Kidney (tissue), 13 donors: ENCODE measurements at regions not wholly inside any gene's neighbourhood (a gene's known extent, or its start where the extent isn't known, plus 50 kb on each side); places are given as distances from the start of the nearest gene placed in this dataset.

Experiments
- DNase-seq, 5 donors: peaks; one replicate each; pipeline ENCODE4 v3.0.0-alpha.2; 2013 to 2020
- FAIRE-seq: peaks from 2 replicates; lab custom pipeline; 2012; peaks lifted over from hg19 to GRCh38; lab: Jason Lieb, UNC
- H3K27ac ChIP-seq, 2 donors: one replicate each; pipeline ENCODE4 v1.7.0; 2013; ENCODE audit warnings: low read depth in 2 of 2, low read length in 2 of 2, inconsistent platforms in 1 of 2
- H3K27me3 ChIP-seq: one replicate; pipeline ENCODE4 v1.7.1; 2013; ENCODE audit warnings: low read length, inconsistent platforms; ENCODE audit not compliant: control insufficient read depth, insufficient read depth
- H3K36me3 ChIP-seq, 3 donors: one replicate each; pipeline versions ENCODE4 v1.7.0 to v1.7.1; 2013; ENCODE audit warnings: low read length in 3 of 3, control low read depth in 1 of 3, inconsistent platforms in 1 of 3; ENCODE audit not compliant: insufficient read depth in 3 of 3, control insufficient read depth in 2 of 3
- H3K4me1 ChIP-seq, 3 donors: one replicate each; pipeline versions ENCODE4 v1.7.0 to v1.7.1; 2013; ENCODE audit warnings: low read length in 3 of 3, inconsistent platforms in 1 of 3, low read depth in 1 of 3; ENCODE audit not compliant: control insufficient read depth in 2 of 3, insufficient read depth in 2 of 3
- H3K4me3 ChIP-seq, 3 donors: one replicate each; pipeline versions ENCODE4 v1.7.0 to v1.8.1; 2013; ENCODE audit warnings: low read length in 3 of 3, control low read depth in 1 of 3, inconsistent platforms in 1 of 3
- H3K9ac ChIP-seq, 3 donors: one replicate each; pipeline versions ENCODE4 v1.7.0 to v1.7.1; 2013; ENCODE audit warnings: low read length in 3 of 3, control low read depth in 1 of 3, inconsistent platforms in 1 of 3
- H3K9me3 ChIP-seq, 3 donors: one replicate each; pipeline versions ENCODE4 v1.7.0 to v1.7.1; 2013; ENCODE audit warnings: low read length in 3 of 3, control low read depth in 1 of 3, inconsistent platforms in 1 of 3; ENCODE audit not compliant: control insufficient read depth in 2 of 3, insufficient read depth in 1 of 3
- CTCF ChIP-seq: IDR thresholded peaks from 3 replicates; pipeline ENCODE4 v1.5.1; 2012; ENCODE audit warnings: mild to moderate bottlenecking, moderate library complexity, borderline replicate concordance; ENCODE audit not compliant: insufficient read depth; ENCODE audit errors: extremely low read depth
- intact Hi-C: fragments of 100-400 bp; cut with DNase I; formaldehyde crosslinking; loops from one replicate; pipeline ENCODE4 v1.11.1; 2022
- donor health status: control.
- donor health status: control.
- donor health status: control.
- donor health status: control.
- donor health status: control.
- donor health status: DM: yes; HTN: yes; CAD: no.
- donor health status: Normal renal cell carcinoma (clear cell type).

- no peak overlapping the region for H3K4me3 ChIP-seq
- intact Hi-C loops = no loop called here
- peaks cover 0 to 2% (median 0%) of the 10 kb centered on the region in 3 donors for H3K4me1 ChIP-seq
- no peaks in the 10 kb centered on the region for H3K27me3 ChIP-seq
- no peaks in the 10 kb centered on the region for H3K9me3 ChIP-seq
- no peak overlapping the region for H3K27ac ChIP-seq
- DNase-seq = peak in 1 of 5 donors; percentile 22
- no peak for TF ChIP-seq CTCF
- no peak overlapping the region for H3K9ac ChIP-seq
- H3K36me3 ChIP-seq = no peaks in the 10 kb centered on the region
- no peak for FAIRE-seq
Measured at GRCh38 chr2:64722291-64723044, 68.8 kb upstream of the SERTAD2 start.

- Histone ChIP-seq H3K4me3 (no peak overlapping the region), H3K4me1 (peaks cover 5 to 8% (median 6%) of the 10 kb centered on the region in 3 donors), H3K27me3 (no peaks in the 10 kb centered on the region), H3K9me3 (no peaks in the 10 kb centered on the region), H3K9ac (no peak overlapping the region), H3K27ac (no peak overlapping the region), H3K36me3 (no peaks in the 10 kb centered on the region)
- no peak for DNase-seq
- no peak for FAIRE-seq
- no peak for TF ChIP-seq CTCF
- intact Hi-C loops = no loop called here
Measured at GRCh38 chr2:64727013-64727767, 73.5 kb upstream of the SERTAD2 start.

GRCh38 chr2:64727843-64728463, 74.2 kb upstream of the SERTAD2 start:
- DNase-seq = peak in 4 of 5 donors; percentile 62 to 66 (median 64)
- no peaks in the 10 kb centered on the region for H3K9me3 ChIP-seq

More at GRCh38 chr2:64727843-64728463, 74.2 kb upstream of the SERTAD2 start:
- Histone ChIP-seq H3K36me3 (no peaks in the 10 kb centered on the region), H3K27me3 (no peaks in the 10 kb centered on the region), H3K4me1 (peaks cover 5 to 8% (median 6%) of the 10 kb centered on the region in 3 donors), H3K9ac (no peak overlapping the region), H3K27ac (no peak overlapping the region), H3K4me3 (no peak overlapping the region)
- intact Hi-C loops = no loop called here
- no peak for TF ChIP-seq CTCF
- FAIRE-seq = no peak
